ENCODE measurements at regions not wholly inside any gene's neighbourhood (a gene's known extent, or its start where the extent isn't known, plus 50 kb on each side); places are given as distances from the start of the nearest gene placed in this dataset.

- Histone ChIP-seq H3K27ac (no peak overlapping the region), H3K9me3 (ENCODE audit: severe bottlenecking) (no peaks in the 10 kb centered on the region), H3K27me3 (ENCODE audit: insufficient read depth, low read depth, severe bottlenecking) (peaks cover 56% of the 10 kb centered on the region), H3K4me3 (ENCODE audit: low read depth, low read length) (no peak overlapping the region), H3K36me3 (no peaks in the 10 kb centered on the region)
- TF ChIP-seq, protein P1, sequence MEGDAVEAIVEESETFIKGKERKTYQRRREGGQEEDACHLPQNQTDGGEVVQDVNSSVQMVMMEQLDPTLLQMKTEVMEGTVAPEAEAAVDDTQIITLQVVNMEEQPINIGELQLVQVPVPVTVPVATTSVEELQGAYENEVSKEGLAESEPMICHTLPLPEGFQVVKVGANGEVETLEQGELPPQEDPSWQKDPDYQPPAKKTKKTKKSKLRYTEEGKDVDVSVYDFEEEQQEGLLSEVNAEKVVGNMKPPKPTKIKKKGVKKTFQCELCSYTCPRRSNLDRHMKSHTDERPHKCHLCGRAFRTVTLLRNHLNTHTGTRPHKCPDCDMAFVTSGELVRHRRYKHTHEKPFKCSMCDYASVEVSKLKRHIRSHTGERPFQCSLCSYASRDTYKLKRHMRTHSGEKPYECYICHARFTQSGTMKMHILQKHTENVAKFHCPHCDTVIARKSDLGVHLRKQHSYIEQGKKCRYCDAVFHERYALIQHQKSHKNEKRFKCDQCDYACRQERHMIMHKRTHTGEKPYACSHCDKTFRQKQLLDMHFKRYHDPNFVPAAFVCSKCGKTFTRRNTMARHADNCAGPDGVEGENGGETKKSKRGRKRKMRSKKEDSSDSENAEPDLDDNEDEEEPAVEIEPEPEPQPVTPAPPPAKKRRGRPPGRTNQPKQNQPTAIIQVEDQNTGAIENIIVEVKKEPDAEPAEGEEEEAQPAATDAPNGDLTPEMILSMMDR (IDR thresholded peaks at IDR 0.05; ENCODE audit: low read depth, low read length), result no peak
- no peak for DNase-seq
These were observed 111.5 kb upstream of the CDH4 start for GRCh38 chr20:61140576-61140975.

- TF ChIP-seq, protein P1 (IDR thresholded peaks at IDR 0.05; ENCODE audit: low read depth, low read length), result no peak
- Histone ChIP-seq H3K27me3 (ENCODE audit: insufficient read depth, low read depth, severe bottlenecking) (peaks cover 27% of the 10 kb centered on the region), H3K9me3 (ENCODE audit: severe bottlenecking) (no peaks in the 10 kb centered on the region), H3K4me3 (ENCODE audit: low read depth, low read length) (no peak overlapping the region), H3K27ac (no peak overlapping the region), H3K36me3 (no peaks in the 10 kb centered on the region)
- no peak for DNase-seq
These were observed 106.0 kb upstream of the CDH4 start for GRCh38 chr20:61146023-61146422.

DNA sequence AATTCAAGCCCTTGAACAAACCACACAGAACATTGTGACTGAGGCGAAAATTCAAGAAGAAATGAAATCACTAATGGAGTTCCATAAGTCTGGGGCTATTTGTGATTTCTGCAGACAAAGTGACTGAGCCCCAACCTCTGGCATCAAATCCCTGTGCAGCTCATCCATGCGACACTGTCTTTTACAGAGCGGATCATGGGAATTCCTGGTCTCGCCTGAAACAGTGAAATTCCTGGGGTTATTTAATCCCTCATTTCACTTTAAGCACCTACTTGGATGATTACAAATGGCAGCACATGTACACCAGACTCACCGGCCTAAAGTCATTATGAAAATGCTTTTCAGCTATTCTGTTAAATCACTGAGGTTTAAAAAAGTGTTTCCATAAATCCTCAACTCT is 102.4 kb upstream of the CDH4 start:
- TF ChIP-seq, protein P1 (IDR thresholded peaks at IDR 0.05; ENCODE audit: low read depth, low read length), result no peak
- Histone ChIP-seq H3K27ac (no peak overlapping the region), H3K9me3 (ENCODE audit: severe bottlenecking) (no peaks in the 10 kb centered on the region), H3K27me3 (ENCODE audit: insufficient read depth, low read depth, severe bottlenecking) (peaks cover 38% of the 10 kb centered on the region), H3K4me3 (ENCODE audit: low read depth, low read length) (no peak overlapping the region), H3K36me3 (no peaks in the 10 kb centered on the region)
- no peak for DNase-seq

GRCh38 chr20:61157301-61157700 is 94.8 kb upstream of the CDH4 start:
- Histone ChIP-seq H3K27ac (no peak overlapping the region), H3K27me3 (ENCODE audit: insufficient read depth, low read depth, severe bottlenecking) (peaks cover 41% of the 10 kb centered on the region)

GRCh38 chr20:61159957-61160686 is 91.9 kb upstream of the CDH4 start:
- Histone ChIP-seq H3K9me3 (ENCODE audit: severe bottlenecking) (no peaks in the 10 kb centered on the region), H3K4me3 (ENCODE audit: low read depth, low read length) (no peak overlapping the region), H3K27me3 (ENCODE audit: insufficient read depth, low read depth, severe bottlenecking) (peaks cover 55% of the 10 kb centered on the region), H3K36me3 (no peaks in the 10 kb centered on the region), H3K27ac (no peak overlapping the region)
- DNase-seq, result no peak
- TF ChIP-seq, protein P1 (IDR thresholded peaks at IDR 0.05; ENCODE audit: low read depth, low read length), result no peak

More at GRCh38 chr20:61157301-61157700, 94.8 kb upstream of the CDH4 start:
- Histone ChIP-seq H3K36me3 (no peaks in the 10 kb centered on the region), H3K4me3 (ENCODE audit: low read depth, low read length) (no peak overlapping the region), H3K9me3 (ENCODE audit: severe bottlenecking) (no peaks in the 10 kb centered on the region)
- TF ChIP-seq, protein P1 (IDR thresholded peaks at IDR 0.05; ENCODE audit: low read depth, low read length), result no peak
- DNase-seq, result no peak

Measured in WERI-Rb-1 (cell line).